ENCODE measurements at regions not wholly inside any gene's neighbourhood (a gene's known extent, or its start where the extent isn't known, plus 50 kb on each side); places are given as distances from the start of the nearest gene placed in this dataset.

GRCh38 chr10:71067098-71067740, 145.2 kb upstream of the UNC5B start:
- DNase-seq: no peak
- Histone ChIP-seq H3K4me1 (no peaks in the 10 kb centered on the region), H3K4me3 (no peak overlapping the region), H3K9me3 (no peaks in the 10 kb centered on the region), H3K27me3 (no peaks in the 10 kb centered on the region), H3K36me3 (no peaks in the 10 kb centered on the region), H3K27ac (no peak overlapping the region)
- ATAC-seq (ENCODE audit: low FRiP score in 2 of 2): no peak
- 53 to 62% methylated on average over 19 of the region's 19 CpGs for WGBS, 2 donors
- TF ChIP-seq CTCF (IDR thresholded peaks at IDR 0.05): no peak
- no peak for TF ChIP-seq POLR2AphosphoS5 (IDR thresholded peaks at IDR 0.05)

DNA sequence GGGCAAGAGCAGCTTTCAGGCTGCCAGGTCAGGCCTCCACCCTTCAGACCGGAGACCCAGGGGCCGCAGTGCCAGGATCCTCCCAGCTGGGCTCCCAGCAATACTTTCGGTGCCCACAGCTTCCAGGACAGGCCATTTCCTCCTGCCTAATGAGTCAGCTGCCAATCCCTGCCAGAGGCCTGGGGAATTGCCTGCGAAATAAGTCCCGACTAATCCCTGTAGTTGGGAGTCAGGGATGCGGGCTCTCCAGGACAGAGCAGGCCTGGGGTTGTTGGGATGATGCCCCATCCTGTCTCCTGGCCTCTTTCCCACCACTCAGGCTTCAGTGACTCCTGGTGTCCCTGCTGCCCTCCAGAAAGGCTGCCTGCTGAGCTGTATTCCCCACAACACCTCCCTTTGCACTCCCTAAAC, 143.5 kb upstream of the UNC5B start:
- Histone ChIP-seq H3K27me3 (no peaks in the 10 kb centered on the region), H3K4me1 (no peaks in the 10 kb centered on the region), H3K9me3 (no peaks in the 10 kb centered on the region), H3K36me3 (no peaks in the 10 kb centered on the region), H3K4me3 (no peak overlapping the region), H3K27ac (no peak overlapping the region)
- DNase-seq: no peak
- WGBS, 2 donors: 85% methylated on average over 4 to 5 of the region's 6 CpGs
- no peak for ATAC-seq (ENCODE audit: low FRiP score in 2 of 2)
- TF ChIP-seq POLR2AphosphoS5 (IDR thresholded peaks at IDR 0.05): no peak
- TF ChIP-seq CTCF (IDR thresholded peaks at IDR 0.05): no peak
- no peak for TF ChIP-seq EP300 (IDR thresholded peaks at IDR 0.05)
- TF ChIP-seq POLR2A (IDR thresholded peaks at IDR 0.05): no peak

DNA sequence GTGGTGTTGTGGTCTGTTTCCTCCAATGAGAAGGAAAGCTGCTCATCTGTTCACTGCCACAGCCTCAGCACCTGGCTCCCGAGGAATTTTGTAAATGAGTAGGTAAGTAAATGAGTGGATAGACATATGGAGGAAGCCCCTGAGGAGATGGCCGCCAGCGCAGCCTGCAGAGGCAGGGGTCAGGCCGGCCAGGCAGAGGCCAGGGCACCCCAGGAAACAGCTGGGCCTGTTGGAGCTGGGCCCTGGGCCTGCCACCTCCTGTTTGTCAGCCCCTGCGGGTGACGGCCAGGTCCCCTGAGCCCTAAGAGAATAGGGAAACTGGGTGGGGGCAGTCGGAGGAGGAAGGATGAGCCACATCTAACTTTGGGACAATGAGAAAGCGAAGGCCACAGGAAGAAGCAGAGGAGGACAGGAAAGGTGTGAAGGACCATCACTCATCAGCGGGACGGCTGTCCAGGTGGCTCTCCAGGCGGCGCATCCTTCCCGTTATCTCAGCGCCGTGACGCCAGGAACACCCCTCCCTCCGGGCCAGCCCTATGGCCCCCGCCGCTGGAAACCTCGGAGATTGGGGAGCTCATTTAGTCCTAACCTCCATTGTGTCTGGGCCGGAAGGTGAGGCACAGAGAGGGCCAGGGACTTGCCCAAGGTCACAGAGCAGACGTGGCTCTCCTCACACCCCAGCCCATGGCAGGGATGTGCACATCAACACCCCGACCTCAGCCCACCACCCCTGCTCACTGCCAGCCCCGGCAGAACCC, 142.3 kb upstream of the UNC5B start:
- H3K4me3 ChIP-seq: no peak overlapping the region
- WGBS, 2 donors: 67 to 72% methylated on average over 22 to 24 of the region's 24 CpGs
- peak in 1 of 2 donors; percentile 71 for DNase-seq
- H3K27ac ChIP-seq: no peak overlapping the region
- no peaks in the 10 kb centered on the region for H3K27me3 ChIP-seq
- H3K4me1 ChIP-seq: no peaks in the 10 kb centered on the region
- TF ChIP-seq EP300 (IDR thresholded peaks at IDR 0.05) (no peak), CTCF (IDR thresholded peaks at IDR 0.05) (no peak)
- no peak for ATAC-seq (ENCODE audit: low FRiP score in 2 of 2)
- H3K9me3 ChIP-seq: no peaks in the 10 kb centered on the region
- no peaks in the 10 kb centered on the region for H3K36me3 ChIP-seq

DNA sequence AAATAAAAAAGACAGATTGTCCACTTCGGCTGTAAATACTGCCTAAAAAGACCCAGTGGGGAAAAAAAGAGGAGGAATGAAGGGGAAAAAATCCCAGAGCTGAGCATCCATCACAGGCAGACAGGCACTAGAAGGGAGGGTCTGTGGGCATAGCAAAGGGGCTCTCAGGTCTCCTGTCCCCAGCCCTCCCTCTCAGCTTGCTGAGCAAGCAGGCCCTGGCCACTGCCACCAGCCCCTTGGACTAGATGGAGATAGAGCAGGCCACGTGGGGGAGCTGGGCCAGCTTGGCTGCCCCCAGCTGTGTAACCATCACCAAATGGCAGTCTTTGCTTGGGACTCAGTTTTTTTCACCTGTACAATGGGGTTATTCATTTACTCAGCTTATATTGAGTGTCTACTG, 141.6 kb upstream of the UNC5B start:
- Histone ChIP-seq H3K27ac (no peak overlapping the region), H3K4me3 (no peak overlapping the region), H3K36me3 (no peaks in the 10 kb centered on the region), H3K9me3 (no peaks in the 10 kb centered on the region), H3K27me3 (no peaks in the 10 kb centered on the region), H3K4me1 (no peaks in the 10 kb centered on the region)
- WGBS, 2 donors: 64 to 68% methylated on average over 2 of the region's 2 CpGs
- ATAC-seq (ENCODE audit: low FRiP score in 2 of 2) (no peak), DNase-seq (no peak)
- TF ChIP-seq POLR2A (IDR thresholded peaks at IDR 0.05) (no peak), POLR2AphosphoS5 (IDR thresholded peaks at IDR 0.05) (no peak), CTCF (IDR thresholded peaks at IDR 0.05) (no peak), EP300 (IDR thresholded peaks at IDR 0.05) (no peak)

Measured in upper lobe of left lung (tissue), 6 donors.